ENCODE measurements at regions not wholly inside any gene's neighbourhood (a gene's known extent, or its start where the extent isn't known, plus 50 kb on each side); places are given as distances from the start of the nearest gene placed in this dataset.

- TF ChIP-seq CTCF (IDR thresholded peaks at IDR 0.05), result no peak
- TF ChIP-seq EZH2 (IDR thresholded peaks at IDR 0.05; ENCODE audit: borderline replicate concordance, insufficient read depth, low read depth, low read length, poor library complexity, severe bottlenecking), result no peak
Measured at GRCh38 chr11:121968638-121969037, 147.4 kb downstream of the BLID start.
